SK-N-SH (cell line): ENCODE measurements at regions not wholly inside any gene's neighbourhood (a gene's known extent, or its start where the extent isn't known, plus 50 kb on each side); places are given as distances from the start of the nearest gene placed in this dataset.

Experiments used
- CTCF ChIA-PET: fragments of 300-600, 350-600 bp; formaldehyde crosslinking; extraction: SDS; loops from one replicate; lab custom pipeline; 2021; lab: Yijun Ruan, JAX
- POLR2A ChIA-PET: fragments of 350-600 bp; sonication (Branson Sonifier 250); formaldehyde crosslinking; extraction: SDS; loops from one replicate; lab custom pipeline; 2020; ENCODE audit warnings: antibody characterized with exemption, inconsistent platforms; lab: Yijun Ruan, JAX
- DNase-seq: peaks from one replicate; pipeline ENCODE4 v3.0.0; 2012
- H2AFZ ChIP-seq: fragments of 200-600 bp; sonication (generic); 2 replicates; pipeline ENCODE4 v1.8.1; 2016; ENCODE audit warnings: antibody characterized with exemption, mild to moderate bottlenecking, low read depth
- H3F3A ChIP-seq: fragments of 200-600 bp; sonication (generic); replicated peaks from 2 replicates; pipeline ENCODE3; 2016; ENCODE audit warnings: antibody characterized with exemption, mild to moderate bottlenecking; ENCODE audit not compliant: insufficient read depth
- H3K27ac ChIP-seq, 2 experiments: fragments of 200-500 bp in 1 of 2; fragments of 200-600 bp in 1 of 2; sonication (Bioruptor generic) in 1 of 2; sonication (generic), shearing (Covaris generic) in 1 of 2; 2 replicates each; pipeline versions ENCODE4 v1.5.1 to v1.6.1; 2014 to 2016; ENCODE audit warnings: low read depth in 2 of 2, inconsistent platforms in 1 of 2, low read length in 1 of 2, mild to moderate bottlenecking in 1 of 2, mixed read lengths in 1 of 2
- H3K27me3 ChIP-seq: fragments of 200-600 bp; sonication (generic), shearing (Covaris generic); 2 replicates; pipeline ENCODE4 v1.6.1; 2016; ENCODE audit warnings: mixed run types; ENCODE audit not compliant: insufficient read depth
- H3K36me3 ChIP-seq, 2 experiments: fragments of 200-500 bp in 1 of 2; fragments of 200-600 bp in 1 of 2; sonication (Bioruptor generic) in 1 of 2; sonication (generic) in 1 of 2; replicated peaks in 1 of 2; 2 replicates each; pipeline versions ENCODE3 to v1.5.1; 2014 to 2016; ENCODE audit warnings: low read length in 1 of 2, mild to moderate bottlenecking in 1 of 2; ENCODE audit not compliant: insufficient read depth in 2 of 2, control insufficient read depth in 1 of 2
- H3K4me1 ChIP-seq, 2 experiments: fragments of 200-500 bp in 1 of 2; fragments of 200-600 bp in 1 of 2; sonication (Bioruptor generic) in 1 of 2; sonication (generic), shearing (Covaris generic) in 1 of 2; 2 replicates each; pipeline versions ENCODE4 v1.5.1 to v1.6.1; 2014 to 2016; ENCODE audit warnings: low read depth in 1 of 2, low read length in 1 of 2, mixed run types in 1 of 2; ENCODE audit not compliant: insufficient read depth in 2 of 2, control insufficient read depth in 1 of 2
- H3K4me2 ChIP-seq: fragments of 200-600 bp; sonication (generic), shearing (Covaris generic); 2 replicates; pipeline ENCODE4 v1.6.1; 2017; ENCODE audit warnings: mixed run types
- H3K4me3 ChIP-seq, 2 experiments: fragments of 200-500 bp in 1 of 2; fragments of 200-600 bp in 1 of 2; sonication (Bioruptor generic) in 1 of 2; sonication (generic), shearing (Covaris generic) in 1 of 2; 2 replicates each; pipeline versions ENCODE4 v1.5.1 to v1.8.1; 2014 to 2016; ENCODE audit warnings: low read depth in 2 of 2, inconsistent platforms in 1 of 2, low read length in 1 of 2, mild to moderate bottlenecking in 1 of 2, mixed read lengths in 1 of 2, moderate library complexity in 1 of 2
- H3K79me2 ChIP-seq: fragments of 200-600 bp; sonication (generic); 2 replicates; pipeline ENCODE4 v1.8.1; 2017; ENCODE audit warnings: mild to moderate bottlenecking; ENCODE audit not compliant: insufficient read depth
- H3K9ac ChIP-seq: fragments of 200-600 bp; sonication (generic); 2 replicates; pipeline ENCODE4 v1.6.1; 2017; ENCODE audit warnings: mixed run types
- H3K9me2 ChIP-seq: fragments of 200-600 bp; sonication (generic); 2 replicates; pipeline ENCODE4 v1.6.1; 2017; ENCODE audit warnings: mixed run types
- H3K9me3 ChIP-seq: fragments of 200-600 bp; sonication (generic); 2 replicates; pipeline ENCODE4 v1.6.1; 2017; ENCODE audit warnings: mixed run types, mild to moderate bottlenecking, moderate library complexity
- H4K20me1 ChIP-seq: fragments of 200-600 bp; sonication (generic); 2 replicates; pipeline ENCODE4 v1.6.1; 2017; ENCODE audit warnings: mild to moderate bottlenecking, mixed run types; ENCODE audit not compliant: insufficient read depth
- CHD2 ChIP-seq: fragments of 150-350 bp; IDR thresholded peaks from 2 replicates; pipeline ENCODE4 v1.6.1; 2018; ENCODE audit warnings: low read length; ENCODE audit not compliant: partially characterized antibody
- EP300 ChIP-seq, 2 experiments: IDR thresholded peaks; 2 replicates each; pipeline versions ENCODE4 v1.4.0 to v1.6.1; 2012; ENCODE audit warnings: borderline replicate concordance in 1 of 2, low read depth in 1 of 2, low read length in 1 of 2
- FOXJ3 ChIP-seq: sonication (generic); formaldehyde crosslinking; IDR thresholded peaks from 2 replicates; pipeline ENCODE4 v1.5.1; 2020; ENCODE audit warnings: mild to moderate bottlenecking, missing genetic modification reagents
- FOXM1 ChIP-seq: IDR thresholded peaks from 2 replicates; pipeline ENCODE4 v1.4.0; 2012; ENCODE audit warnings: low read depth, mild to moderate bottlenecking
- IRF3 ChIP-seq: fragments of 150-350 bp; IDR thresholded peaks from 2 replicates; pipeline ENCODE4 v1.6.1; 2016; ENCODE audit warnings: mild to moderate bottlenecking, low read depth, low read length
- JUND ChIP-seq: IDR thresholded peaks from 2 replicates; pipeline ENCODE4 v1.4.0; 2012
- MAX ChIP-seq: IDR thresholded peaks from 2 replicates; pipeline ENCODE4 v1.4.0; 2012; ENCODE audit warnings: low read depth
- MXI1 ChIP-seq: IDR thresholded peaks from 2 replicates; pipeline ENCODE4 v1.6.1; 2012; ENCODE audit warnings: mild to moderate bottlenecking, low read depth, low read length, improper control_type of control experiment
- NFIC ChIP-seq: IDR thresholded peaks from 2 replicates; pipeline ENCODE4 v1.4.0; 2012; ENCODE audit warnings: borderline replicate concordance
- NRF1 ChIP-seq: IDR thresholded peaks from 2 replicates; pipeline ENCODE4 v1.6.1; 2012; ENCODE audit warnings: low read depth, mild to moderate bottlenecking, low read length
- PBX3 ChIP-seq: IDR thresholded peaks from 2 replicates; pipeline ENCODE4; 2012
- POLR2AphosphoS5 ChIP-seq: IDR thresholded peaks from 2 replicates; pipeline ENCODE4 v1.6.1; 2012; ENCODE audit warnings: low read depth, low read length
- RAD21 ChIP-seq: IDR thresholded peaks from 2 replicates; pipeline ENCODE4 v1.6.1; 2012; ENCODE audit warnings: mild to moderate bottlenecking, low read length
- RCOR1 ChIP-seq: fragments of 150-350 bp; IDR thresholded peaks from 2 replicates; pipeline ENCODE4 v1.6.1; 2017; ENCODE audit warnings: antibody characterized with exemption, low read length
- REST ChIP-seq: IDR thresholded peaks from 2 replicates; pipeline ENCODE4 v1.6.1; 2012; ENCODE audit warnings: mild to moderate bottlenecking, low read depth, low read length, moderate library complexity
- TAF1 ChIP-seq: IDR thresholded peaks from 2 replicates; pipeline ENCODE4 v1.6.1; 2012; ENCODE audit warnings: low read depth, mild to moderate bottlenecking, low read length, moderate library complexity, borderline replicate concordance
- TCF12 ChIP-seq: IDR thresholded peaks from 2 replicates; pipeline ENCODE4 v1.4.0; 2012
- USF1 ChIP-seq: IDR thresholded peaks from 2 replicates; pipeline ENCODE4 v1.4.0; 2012; ENCODE audit warnings: low read depth, borderline replicate concordance
- YY1 ChIP-seq: IDR thresholded peaks from 2 replicates; pipeline ENCODE4 v1.4.0; 2012; ENCODE audit warnings: low read depth, mild to moderate bottlenecking
- ZBTB33 ChIP-seq: IDR thresholded peaks from 2 replicates; pipeline ENCODE4 v1.4.0; 2012; ENCODE audit warnings: low read depth, borderline replicate concordance
- WGBS: methylation state at CpG from one replicate; pipeline ENCODE4 v1.1.6; 2017; ENCODE audit warnings: low lambda C conversion rate; 5-methylcytosine and 5-hydroxymethylcytosine counted together

GRCh38 chr17:71730871-71731270 is 389.9 kb upstream of the SOX9 start (continued):
- TF ChIP-seq MAX = no peak
- TF ChIP-seq CHD2 = no peak
- TF ChIP-seq PBX3 = no peak
- no peak for TF ChIP-seq POLR2AphosphoS5
- TF ChIP-seq EP300 (IDR thresholded peaks at IDR 0.05; ENCODE audit: borderline replicate concordance in 1 of 2, low read depth in 1 of 2, low read length in 1 of 2) = no peak
- no peak for TF ChIP-seq MXI1
- no peak for TF ChIP-seq YY1
- no peak for TF ChIP-seq RCOR1

GRCh38 chr17:71735893-71736292 is 384.9 kb upstream of the SOX9 start:
- POLR2A ChIA-PET = no interaction called here
- H3F3A ChIP-seq = no peaks in the 10 kb centered on the region

More at GRCh38 chr17:71735893-71736292, 384.9 kb upstream of the SOX9 start:
- Histone ChIP-seq H3K9me3 (no peaks in the 10 kb centered on the region), H2AFZ (no peak overlapping the region), H3K4me1 (no peaks in the 10 kb centered on the region), H3K27me3 (no peaks in the 10 kb centered on the region), H3K36me3 (no peaks in the 10 kb centered on the region), H3K4me2 (no peak overlapping the region), H3K4me3 (no peak overlapping the region), H3K27ac (no peak overlapping the region), H3K79me2 (no peaks in the 10 kb centered on the region), H4K20me1 (no peaks in the 10 kb centered on the region), H3K9me2 (no peaks in the 10 kb centered on the region), H3K9ac (no peak overlapping the region)
- 71% methylated on average over 4 of the region's 4 CpGs for WGBS
- CTCF ChIA-PET = no interaction called here
- TF ChIP-seq USF1 (no peak), IRF3 (no peak), MAX (no peak), ZBTB33 (no peak), CHD2 (no peak), NRF1 (no peak), TAF1 (no peak), FOXM1 (no peak), EP300 (IDR thresholded peaks at IDR 0.05; ENCODE audit: borderline replicate concordance in 1 of 2, low read depth in 1 of 2, low read length in 1 of 2) (no peak), REST (no peak), RCOR1 (no peak), FOXJ3 (CRISPR knock-in tag) (no peak), YY1 (no peak), NFIC (no peak), TCF12 (no peak), RAD21 (no peak), JUND (no peak)
- no peak for DNase-seq
